GOT3 (cell line): ENCODE measurements at regions not wholly inside any gene's neighbourhood (a gene's known extent, or its start where the extent isn't known, plus 50 kb on each side); places are given as distances from the start of the nearest gene placed in this dataset.
"Not testable (repeated sequence)": the region's sequence is repeated elsewhere in the genome, so short reads cannot be mapped to it uniquely, and the experiment has no call there.

Experiments
- DNase-seq: peaks from one replicate; lab custom pipeline; 2025; ENCODE audit warnings: mixed read lengths; lab: John Stamatoyannopoulos, UW

DNA sequence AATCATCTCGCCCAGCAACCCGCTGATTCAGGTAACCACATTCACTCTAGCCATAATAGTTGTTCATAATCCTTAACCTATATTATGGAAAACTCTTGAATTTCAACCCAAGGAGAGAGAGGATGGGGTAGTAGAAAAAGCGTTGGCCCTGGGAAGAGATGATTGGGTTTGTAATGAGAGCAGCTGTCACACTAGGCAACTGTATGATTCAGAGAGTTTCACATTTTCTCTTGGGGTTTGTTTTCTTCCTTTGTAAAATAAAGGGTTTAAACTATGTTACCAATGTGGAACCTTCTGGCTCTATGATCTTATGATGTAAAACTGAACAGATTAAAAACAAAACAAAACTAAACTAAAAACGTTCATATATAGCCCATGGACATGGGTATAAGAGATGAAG is 705.2 kb upstream of the IGFBP3 start:
- DNase-seq, result no peak

DNA sequence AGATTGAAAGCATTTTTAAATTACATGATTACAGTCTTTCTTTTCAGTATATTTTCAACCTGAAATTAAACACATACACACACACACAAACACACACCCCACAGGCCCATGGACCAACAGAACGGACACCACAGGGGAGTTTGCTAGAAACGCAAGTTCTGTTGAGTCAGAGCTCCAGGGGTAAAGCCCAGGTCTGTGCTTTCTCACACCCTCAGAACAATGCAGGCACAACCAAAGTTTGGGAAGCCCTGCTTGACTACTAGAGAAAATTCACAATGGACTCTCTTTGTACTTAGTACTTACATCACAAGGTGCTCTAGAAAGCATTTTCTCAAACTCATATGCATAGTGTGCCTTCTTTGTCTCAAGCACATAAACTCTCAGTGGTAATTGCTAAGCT is 704.0 kb upstream of the IGFBP3 start:
- no peak for DNase-seq

DNA sequence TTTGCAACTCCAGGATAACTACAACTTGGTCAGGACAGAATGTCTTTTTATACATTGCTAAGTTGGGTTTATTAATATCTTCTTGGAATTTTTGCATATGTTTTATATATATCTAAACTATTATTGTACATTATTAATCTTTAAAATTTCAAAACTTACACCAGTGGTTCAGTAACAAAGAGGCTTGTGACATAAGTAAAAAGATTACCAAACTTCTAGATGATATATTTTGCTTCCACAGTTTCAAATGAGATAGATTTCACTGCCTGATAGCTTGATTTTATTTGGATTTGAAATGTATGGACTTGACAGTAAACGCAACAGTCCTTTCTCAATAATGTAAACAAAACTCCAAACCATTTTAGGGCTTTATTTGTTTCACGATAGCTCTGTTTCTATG is 701.2 kb upstream of the IGFBP3 start:
- no peak for DNase-seq

DNA sequence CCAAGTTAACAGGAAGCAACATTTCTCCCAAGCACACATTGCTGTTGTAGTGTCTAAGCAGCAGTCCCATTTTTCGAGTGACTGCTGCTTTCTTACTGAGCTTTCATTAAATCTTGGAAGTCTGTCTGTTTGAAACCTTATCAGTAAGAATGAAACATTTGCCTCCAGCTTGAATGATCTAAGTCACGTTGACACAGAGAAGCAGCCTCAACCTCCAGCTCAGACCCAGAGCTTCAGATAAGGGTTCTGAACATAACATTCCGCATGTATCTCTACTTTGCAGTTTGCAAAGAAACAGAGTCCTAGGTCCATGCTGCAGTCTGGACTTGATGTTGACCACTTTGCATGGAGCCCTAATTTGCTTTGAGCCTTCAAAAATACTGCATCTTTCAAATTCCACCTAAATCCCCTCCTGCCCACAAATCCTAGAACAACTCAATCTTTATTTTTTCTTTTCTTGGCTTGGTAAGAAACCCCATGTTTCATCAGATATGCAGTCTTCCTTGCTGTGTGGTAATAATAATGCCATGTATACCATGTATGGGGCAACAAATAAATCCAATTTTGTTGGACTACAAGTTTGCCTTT is 698.7 kb upstream of the IGFBP3 start:
- DNase-seq, result no peak

DNA sequence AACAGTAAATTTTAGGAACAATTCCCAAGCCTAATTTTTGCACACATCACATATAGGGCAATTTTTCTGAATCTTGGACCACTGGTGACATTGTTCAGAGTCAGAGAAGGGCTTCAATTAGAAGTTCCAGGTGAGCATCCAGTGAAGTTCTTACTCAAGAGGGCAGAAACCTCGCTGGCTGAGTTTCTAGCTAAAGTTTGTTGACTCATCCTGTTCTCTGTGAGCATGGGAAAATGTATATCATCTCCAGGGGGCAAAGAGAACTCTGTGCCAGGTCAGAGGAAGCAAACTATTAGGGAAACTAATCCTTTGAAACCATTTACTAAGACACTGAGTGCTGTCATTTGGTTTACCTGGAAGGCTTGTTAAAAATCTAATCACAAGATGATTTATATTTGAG is 695.6 kb upstream of the IGFBP3 start:
- DNase-seq, result no peak

DNA sequence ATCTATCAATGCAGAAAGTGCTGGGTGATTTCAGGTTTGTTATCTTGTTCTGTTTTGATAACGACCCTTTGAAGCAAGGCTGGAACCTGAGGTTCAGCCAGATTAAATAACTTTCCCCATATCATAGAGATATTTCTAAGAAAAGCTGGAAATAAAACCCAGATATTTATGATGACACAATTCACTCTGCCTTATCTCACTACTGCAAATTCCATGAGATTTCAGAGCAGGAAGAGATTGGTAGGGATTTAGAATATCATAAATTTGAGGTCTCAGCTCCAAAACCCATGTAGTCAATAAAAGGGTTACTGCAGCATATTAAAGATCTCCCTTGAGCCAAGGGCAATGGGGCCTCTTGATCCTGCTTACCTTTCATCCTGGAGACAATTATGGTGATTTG is 692.5 kb upstream of the IGFBP3 start:
- DNase-seq, result no peak

DNA sequence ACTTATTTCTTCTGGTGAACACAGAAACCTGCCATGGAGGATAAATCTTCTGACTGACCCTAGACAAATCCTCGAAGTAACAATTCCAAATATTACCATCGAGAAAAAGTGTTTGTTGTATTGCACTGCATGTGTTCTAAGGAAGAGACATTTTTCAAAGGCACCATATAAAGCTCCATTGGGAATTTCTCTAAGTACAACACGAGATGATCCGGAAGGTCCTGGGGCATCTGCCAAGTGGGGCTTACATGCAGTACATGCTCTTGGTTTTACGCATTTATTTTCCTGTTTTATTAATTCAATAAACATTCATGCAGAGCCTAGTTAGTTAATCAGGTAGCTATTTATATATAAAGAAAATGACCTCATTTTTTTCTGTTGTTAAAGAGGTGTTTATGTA is 692.0 kb upstream of the IGFBP3 start:
- DNase-seq, result no peak

DNA sequence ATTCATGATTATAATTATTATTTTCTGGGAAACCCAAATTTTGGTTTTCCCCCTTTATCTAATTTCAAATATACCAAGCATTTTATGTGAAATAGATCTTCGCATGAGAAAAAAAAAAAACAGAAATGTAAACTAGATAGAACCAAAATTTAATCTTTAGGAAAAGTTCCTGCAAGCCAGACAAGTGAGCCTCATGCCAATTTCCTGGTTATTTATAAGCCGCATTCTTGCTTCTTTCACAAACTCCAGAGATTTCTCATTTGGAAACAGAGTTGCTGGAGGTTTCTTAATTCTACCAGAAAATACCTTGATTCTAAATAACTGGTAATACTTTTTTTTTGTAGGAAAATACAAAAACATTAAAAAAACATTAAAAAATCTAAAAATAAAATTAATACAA is 690.4 kb upstream of the IGFBP3 start:
- no peak for DNase-seq

DNA sequence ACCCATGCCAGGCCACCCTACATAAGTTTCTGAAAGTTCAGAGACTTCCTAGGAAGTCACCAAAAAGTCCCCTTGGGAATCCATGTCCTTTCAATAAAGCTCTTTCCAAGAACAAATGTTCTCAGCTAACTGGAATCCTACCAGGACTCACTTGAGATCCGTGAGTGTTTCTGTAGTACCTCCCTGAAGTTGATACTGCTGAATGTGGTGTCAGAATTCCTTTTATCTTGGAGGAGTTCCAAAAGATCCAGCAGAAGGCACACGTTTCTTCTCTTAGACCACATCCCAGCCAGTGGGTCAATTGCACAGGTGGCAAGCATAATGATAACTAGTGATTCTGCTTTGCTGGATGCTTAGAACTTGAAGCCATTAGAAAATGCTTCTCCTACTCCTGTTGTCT is 689.7 kb upstream of the IGFBP3 start:
- no peak for DNase-seq

DNA sequence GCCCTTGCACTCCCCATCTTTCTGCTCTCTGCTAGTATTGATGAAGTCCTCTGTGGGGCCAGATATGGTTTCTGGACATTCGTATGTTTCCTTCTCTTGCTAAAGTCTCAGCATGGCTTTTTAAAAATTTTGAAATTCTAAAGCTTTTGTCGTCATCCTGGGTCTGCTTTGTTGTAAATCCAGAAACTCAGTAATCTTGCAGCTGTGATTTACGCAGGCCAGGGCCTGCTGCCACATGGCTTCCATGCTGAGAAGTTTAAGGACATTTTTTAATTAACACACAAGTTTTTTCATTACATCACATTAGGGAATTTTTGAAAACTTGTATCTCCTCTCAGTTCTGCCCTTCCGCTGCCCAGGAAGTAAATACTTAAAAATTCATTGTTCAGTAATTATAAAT is 686.1 kb upstream of the IGFBP3 start:
- no peak for DNase-seq

DNA sequence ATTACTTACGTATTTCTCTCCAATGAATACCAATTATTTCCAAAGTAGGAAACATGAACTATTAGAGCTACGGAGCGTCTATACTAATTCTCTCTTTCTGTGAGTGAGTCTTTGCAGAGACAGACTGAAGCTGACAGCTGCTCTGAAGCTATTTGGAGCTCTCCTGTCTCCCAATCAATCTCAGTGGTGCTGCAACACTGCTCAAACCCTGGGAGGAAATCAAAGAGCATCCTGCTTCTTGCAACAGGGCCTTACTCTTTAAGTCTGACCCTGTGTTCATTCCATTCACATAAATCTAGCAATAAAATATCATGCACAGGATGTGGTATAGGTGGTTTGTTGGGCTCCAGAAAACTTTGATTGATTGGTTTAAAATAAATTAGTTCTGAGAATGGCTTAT is 685.7 kb upstream of the IGFBP3 start:
- DNase-seq, result no peak

DNA sequence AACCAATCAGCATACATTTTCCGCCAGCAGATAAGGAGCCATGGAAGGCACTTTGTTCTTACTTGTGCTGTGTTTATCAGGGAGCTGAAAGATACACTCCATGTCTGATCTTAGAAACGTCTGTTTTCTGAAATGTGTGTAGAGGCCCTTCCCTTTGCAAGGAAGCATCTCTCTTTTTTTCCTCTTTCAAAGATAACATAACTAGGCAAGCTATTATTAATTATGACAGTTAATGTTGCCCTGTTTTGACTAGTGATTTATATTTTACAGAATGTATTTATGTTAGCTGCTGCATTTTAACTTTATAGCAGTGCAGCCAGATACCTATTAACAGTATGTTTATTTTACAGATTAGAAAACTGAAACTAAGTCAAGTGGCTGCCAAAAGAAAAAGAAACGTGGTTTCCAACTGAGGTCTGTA is 683.2 kb upstream of the IGFBP3 start:
- DNase-seq, result no peak

DNA sequence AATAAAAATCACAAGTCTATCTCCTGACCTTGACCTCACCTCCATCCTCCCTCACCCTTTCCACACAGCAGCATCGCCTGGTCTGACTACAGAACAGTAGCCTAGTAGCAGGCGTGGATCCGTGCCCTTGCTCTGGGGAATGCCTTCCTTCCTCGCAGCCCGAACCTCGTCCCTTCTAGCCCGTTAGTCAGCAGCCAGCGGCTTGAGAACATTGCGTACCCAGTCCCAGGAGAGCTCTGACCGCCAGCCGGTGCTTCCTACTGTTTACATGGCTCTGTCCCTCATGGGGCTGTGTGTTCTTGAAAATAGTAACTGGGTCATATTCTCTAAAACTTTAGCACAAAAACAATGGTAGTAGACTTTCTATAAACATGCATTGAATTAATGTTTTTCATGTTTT is 682.7 kb upstream of the IGFBP3 start:
- DNase-seq, result no peak

DNA sequence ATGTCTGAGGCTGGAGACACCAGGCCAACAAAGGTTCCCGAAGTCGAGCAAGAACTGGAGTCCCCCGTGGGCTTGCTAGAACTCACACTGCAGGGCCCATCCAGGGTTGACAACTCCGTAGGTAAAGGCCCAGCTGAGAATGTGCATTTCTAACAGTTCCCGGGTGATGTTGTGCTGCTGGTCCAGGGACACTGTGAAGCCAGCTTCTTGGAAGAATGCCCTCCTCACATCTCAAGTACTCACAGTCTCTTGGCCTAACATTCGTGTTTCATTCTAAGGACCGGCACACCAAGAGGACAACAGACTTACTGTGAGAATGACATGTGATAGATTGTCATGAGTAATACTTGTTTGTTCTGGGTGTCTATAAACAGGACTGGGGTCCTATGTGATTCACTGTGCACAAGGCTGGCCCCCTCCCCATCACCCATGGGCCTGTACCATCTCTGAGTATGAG is 682.3 kb upstream of the IGFBP3 start:
- DNase-seq, result no peak

DNA sequence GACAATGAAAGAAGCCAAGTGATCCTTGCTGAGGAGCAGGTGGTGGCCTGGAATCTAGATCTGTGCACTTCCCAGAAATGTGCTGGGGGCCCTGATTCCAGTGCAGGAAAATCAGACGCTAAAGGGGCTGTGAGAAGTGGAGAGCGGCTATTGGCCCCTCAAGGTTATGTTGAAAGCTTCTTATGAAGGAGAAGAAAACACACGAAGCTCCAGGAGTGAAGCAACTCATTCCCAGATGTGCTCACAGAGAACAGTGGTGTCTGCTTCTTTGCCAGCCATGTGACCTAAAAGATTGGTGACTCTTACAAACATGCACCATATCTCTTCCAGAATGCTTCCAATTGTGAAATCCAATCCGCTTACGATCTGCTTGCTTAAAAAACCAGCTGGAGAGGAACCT is 679.3 kb upstream of the IGFBP3 start:
- no peak for DNase-seq

DNA sequence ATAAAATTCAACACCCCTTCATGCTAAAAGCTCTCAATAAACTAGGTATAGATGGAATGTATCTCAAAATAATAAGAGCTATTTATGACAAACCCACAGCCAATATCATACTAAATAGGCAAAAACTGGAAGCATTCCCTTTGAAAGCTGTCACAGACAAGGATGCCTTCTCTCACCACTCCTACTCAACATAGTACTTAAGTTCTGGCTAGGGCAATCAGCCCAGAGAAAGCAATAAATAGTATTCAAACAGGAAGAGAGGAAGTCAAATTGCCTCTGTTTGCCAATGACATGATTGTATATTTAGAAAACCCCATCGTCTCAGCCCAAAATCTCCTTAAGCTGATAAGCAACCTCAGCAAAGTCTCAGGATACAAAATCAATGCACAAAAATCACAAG is 673.8 kb upstream of the IGFBP3 start:
- DNase-seq, result not testable (repeated sequence)

DNA sequence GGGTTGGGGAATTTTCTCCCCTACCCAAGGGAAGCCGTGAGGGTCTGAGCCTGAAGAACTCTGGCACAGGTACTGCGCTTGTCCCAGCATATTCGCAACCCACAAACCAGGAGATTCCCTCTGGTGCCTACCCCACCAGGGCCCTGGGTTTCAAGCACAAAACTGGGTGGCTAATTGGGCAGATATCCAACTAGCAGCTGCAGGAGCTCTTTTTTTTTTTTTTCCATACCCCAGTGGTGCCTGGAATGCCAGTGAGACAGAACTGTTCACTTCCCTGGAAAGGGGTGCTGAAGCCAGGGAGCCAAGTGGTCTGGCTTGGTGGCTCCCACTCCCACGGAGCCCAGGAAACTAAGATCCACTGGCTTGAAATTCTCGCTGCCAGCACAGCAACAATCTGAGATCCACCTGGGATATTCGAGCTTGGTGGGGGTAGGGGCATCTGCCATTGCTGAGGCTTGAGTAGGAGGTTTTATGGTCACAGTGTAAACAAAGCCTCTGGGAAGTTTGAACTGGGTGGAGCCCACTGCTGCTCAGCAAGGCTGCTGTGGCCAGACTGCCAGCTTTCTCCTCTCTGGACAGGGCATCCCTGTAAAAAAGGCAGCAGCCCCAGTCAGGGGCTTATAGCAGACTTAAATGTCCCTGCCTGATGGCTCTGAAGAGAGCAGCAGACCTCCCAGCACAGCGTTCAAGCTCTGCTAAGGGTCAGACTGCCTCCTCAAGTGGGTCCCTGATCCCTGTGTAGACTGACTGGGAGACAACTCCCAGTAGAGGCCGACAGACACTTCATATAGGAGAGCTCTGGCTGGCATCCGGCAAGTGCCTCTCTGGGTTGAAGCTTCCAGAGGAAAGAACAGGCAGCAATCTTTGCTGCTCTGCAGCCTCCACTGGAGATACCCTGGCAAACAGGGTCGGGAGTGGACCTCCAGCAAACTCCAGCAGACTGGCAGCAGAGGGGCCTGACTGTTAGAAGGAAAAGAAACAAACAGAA is 670.1 kb upstream of the IGFBP3 start:
- not testable (repeated sequence) for DNase-seq

DNA sequence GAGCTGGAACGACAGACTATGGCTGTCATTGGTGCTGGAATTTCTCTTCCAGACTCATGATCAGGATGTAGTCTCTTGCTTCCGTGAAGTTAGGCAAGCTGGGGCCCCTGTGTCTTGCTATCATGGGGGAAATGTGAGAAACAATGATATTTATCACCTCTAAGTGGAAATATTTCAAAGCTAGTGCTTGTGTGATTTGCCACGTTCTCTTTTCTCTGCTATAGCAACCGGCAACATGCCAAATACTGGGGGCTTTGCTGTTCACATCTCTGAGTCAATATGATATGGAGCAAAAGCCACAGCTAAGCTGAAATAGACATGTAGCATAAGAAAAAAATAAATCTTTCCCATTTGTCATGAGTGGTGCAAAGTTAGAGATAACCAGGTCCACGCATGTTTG is 668.2 kb upstream of the IGFBP3 start:
- no peak for DNase-seq

DNA sequence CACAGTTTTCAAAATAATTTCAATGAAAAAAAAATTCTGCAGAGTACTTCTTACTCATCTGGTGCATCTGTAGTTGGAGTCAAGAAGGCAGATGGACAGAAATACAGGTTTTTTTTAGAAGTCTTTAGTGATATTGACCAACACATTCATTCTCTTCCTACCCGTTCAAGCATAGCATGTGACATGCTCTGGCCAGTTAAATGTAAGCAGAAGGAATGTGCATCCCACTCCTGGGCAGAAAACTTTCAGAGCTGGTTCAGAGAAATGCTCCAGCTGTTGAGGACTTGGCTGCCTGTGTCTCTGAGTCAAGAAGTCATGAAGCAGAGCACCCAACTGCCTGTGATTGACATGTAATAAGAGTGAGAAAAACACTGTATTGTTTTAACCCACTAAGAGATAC is 665.3 kb upstream of the IGFBP3 start:
- DNase-seq, result no peak

DNA sequence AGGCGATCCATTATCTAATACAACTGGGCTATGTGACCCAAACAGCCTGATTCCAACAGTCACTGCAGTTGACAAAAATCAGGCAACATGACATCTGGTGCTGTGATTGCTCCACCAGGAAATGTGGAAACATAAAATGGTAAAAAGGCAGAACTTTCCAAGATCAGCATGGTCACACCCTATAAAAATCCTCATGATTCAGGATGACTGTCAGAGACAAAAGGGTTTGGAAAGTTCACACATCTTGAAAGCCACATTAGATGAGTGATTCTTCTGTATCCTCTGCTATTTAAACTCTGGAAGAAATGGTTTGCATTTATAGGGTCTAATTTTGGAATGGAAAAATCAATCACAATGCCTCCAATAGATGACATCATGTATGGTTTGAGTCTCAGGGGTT is 662.6 kb upstream of the IGFBP3 start:
- DNase-seq, result no peak

DNA sequence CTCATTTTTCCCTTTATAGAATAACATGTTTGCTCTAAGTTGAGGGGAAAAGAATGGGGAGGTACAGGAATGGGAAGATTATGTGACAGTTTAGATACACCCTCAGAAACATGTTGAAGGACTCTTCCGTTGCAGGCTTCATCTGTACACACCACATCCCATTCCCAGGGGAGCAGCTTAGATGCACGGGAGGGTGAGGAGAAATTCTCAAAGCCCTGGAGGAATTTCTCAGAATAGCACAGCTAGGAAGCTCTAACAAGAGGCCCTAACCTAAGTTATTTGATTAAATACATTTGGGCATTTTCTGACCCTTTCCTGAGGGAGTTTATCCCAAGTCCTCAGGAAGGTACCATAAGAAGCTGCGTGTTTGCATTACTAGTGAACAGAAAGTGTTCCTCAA is 660.2 kb upstream of the IGFBP3 start:
- no peak for DNase-seq

DNA sequence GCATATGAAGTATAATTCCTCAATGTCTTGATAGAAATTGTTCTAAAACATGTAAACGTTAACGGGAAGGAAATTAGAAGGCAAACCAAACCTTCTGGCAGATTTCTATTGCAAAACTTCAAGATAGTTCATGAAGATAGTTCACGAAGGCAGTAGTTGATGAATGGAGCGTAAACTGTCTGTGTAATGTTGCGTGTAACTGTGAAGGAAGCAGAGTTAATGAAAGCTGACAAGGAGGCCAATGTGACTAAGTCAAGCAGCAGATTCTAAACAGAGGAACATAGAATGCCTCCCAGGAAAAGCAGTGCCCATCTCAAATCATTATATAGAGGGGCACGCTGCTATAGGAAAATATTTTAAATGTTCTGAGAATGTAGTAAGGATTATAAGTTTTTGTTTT is 659.7 kb upstream of the IGFBP3 start:
- no peak for DNase-seq

DNA sequence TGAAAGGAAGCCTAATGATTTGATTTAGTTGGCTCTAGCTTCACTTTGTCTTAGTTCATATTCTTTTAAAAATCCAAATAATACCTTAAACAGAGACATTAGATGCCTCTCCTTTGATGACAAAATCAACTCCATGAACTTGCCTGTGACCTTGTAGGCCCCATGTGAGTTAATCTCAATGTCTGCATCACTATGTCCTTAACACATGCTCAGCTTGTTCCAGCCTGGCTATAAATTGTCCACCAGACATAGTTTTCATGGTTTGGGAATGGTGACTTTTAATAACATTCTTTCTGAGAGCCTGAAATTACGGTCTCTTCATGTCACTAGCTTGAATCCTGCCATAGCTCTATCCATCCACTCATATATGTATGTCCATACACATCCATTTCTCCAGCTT is 656.3 kb upstream of the IGFBP3 start:
- DNase-seq, result no peak

DNA sequence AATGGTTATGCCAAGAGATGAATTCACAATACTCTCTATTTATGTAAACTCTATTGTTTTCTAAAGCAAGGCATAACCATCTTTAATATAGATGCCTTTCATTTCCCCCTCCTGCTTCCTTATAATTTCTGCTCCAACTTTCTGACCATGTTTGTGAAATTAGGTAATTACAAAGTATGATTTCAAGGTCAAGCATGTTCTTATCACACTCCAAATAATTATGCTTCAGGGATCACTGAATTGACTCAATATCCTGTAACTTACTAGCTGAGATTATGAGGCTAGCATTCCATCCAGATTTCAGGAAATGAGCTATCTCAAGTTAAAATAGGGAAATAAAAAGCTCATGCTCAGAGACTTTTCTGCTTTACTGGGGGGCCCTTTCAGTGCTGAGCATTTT is 655.9 kb upstream of the IGFBP3 start:
- DNase-seq, result no peak
